Suppressor macrophage (primary cell): ENCODE measurements at regions not wholly inside any gene's neighbourhood (a gene's known extent, or its start where the extent isn't known, plus 50 kb on each side); places are given as distances from the start of the nearest gene placed in this dataset.
"Not testable (repeated sequence)": the region's sequence is repeated elsewhere in the genome, so short reads cannot be mapped to it uniquely, and the experiment has no call there.

Experiments
- DNase-seq, 4 experiments: peaks; one replicate each; pipeline ENCODE4 v3.0.0-alpha.2; 2020 to 2022

- no peak for DNase-seq
These were observed 111.9 kb upstream of the FOXQ1 start for GRCh38 chr6:1200081-1200408.

- DNase-seq: no peak
These were observed 114.6 kb upstream of the FOXQ1 start for GRCh38 chr6:1197309-1197708.

- no peak for DNase-seq
These were observed 120.7 kb upstream of the FOXQ1 start for GRCh38 chr6:1191141-1191630.

GRCh38 chr6:1190366-1190765 is 121.5 kb upstream of the FOXQ1 start:
- DNase-seq: no peak

DNA sequence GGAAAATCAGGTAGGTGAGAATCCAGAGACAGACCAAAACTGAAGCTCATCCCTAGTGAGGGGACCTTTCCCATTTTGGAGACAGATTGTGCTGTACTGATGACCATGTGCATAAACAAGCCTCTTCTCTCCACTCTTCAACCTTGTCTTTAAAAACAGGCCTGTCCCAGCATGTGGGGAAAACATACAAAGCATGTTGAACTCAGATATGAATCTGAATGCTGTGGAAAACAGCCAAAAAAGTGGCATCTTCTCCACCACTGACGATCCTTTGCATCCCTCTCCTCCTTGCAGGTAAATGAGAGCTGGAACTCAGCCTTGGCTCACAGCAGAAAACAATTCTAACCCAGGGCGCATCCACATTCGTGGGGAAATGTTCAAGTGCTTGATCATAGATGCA is 123.7 kb upstream of the FOXQ1 start:
- DNase-seq: no peak

DNA sequence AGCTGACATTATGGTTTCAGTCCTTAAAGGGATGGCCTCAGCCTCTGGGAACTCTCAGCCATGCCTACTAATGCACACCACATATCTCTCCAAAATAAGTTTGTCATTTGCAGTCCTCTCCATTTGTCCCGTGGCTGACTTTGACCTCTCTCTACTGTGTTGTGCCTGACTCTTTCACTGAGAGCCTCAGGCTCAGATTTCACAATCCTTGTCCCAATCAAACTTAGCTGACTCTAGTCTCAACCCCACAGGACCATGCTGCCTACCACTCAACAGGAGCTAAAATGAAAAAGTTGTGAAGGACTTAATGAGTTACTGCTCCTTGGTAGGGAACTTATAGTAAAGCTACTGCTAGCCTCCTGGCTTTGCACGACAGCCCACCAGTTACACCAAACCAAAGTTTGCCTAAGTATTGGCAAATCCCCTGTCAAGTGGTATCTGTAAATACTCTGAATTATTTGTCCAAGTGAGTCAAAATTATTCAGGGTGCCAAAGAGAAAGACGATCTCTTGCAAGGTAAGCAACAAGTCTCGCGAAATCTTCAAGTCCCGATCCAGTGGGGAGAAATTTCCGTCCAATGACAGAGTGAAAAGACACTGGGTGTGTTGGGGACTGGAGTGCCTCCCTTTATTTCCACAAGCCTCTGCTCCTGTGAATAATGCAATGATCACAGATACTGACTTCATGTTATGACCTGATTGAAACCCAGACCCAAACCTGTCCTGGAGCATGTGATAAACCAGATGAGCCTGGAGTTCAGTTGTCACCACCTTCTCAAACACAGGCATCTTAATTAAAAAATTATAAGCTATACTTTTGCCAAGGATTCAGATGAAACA is 124.4 kb upstream of the FOXQ1 start:
- DNase-seq: no peak

DNA sequence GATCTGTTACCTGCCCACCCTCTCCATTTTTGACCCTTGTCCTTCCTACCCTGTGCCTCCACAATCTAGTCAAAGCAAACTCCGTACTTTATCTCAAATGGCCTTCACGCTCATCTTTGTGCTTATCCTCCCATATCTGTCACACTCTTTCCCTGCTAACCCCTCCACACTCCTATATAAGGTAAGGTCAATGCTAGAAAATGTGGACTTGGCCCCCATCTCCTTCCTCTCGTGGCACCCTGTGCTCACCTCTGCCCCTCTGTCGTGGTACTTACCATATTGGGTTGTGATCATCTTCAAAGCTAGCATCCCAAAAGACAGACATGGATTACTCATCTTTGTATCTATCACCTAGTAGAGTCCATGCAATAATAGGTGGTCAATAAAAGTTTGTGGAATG is 127.6 kb upstream of the FOXQ1 start:
- DNase-seq: no peak

GRCh38 chr6:1182722-1183521 is 129.0 kb upstream of the FOXQ1 start:
- no peak for DNase-seq

GRCh38 chr6:1181939-1182605 is 129.8 kb upstream of the FOXQ1 start:
- no peak for DNase-seq

DNA sequence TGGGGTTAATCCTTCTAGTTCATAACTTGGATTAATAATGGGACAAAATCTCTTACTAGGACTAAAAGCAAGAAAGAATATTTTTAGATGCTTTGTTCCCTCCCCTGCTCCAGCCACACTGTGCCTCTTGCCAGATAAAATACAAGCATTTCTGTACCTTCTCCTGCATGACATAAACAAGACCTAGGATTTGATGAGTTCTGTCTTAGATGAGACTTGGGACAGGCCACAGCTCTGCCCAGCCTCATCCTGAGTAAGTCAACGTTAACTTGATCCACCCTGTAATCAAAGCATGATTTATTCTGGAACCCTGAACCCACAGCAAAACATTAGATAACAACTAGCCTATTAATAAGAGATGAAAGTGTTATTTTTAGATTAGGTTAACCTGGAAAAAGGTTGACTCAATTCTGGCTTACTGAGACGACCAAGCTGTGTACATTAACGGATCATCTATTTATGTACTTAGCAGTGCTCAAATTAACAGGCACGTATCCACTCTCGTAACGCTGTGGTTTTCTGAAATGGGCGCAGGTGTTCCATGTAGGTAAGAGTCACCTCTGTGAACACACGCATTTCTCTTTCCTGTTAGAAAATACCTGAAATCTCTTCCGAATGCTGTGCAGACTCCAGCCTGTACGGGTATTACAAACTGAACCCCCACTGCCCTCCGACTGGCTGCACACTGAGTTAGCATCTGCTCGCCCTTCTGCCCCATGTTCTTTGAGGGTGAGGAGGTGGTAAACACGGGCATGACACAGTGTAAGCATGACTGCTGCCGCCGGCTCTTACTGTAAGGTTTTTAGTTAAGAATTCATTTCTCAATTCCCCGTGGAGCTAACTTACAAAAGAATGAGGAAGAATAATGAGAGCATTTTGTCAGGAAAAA is 132.1 kb upstream of the FOXQ1 start:
- no peak for DNase-seq

- no peak for DNase-seq
These were observed 133.3 kb upstream of the FOXQ1 start for GRCh38 chr6:1178590-1178989.

GRCh38 chr6:1176567-1176966 is 135.3 kb upstream of the FOXQ1 start:
- no peak for DNase-seq

- no peak for DNase-seq
These were observed 136.0 kb upstream of the FOXQ1 start for GRCh38 chr6:1175877-1176276.

GRCh38 chr6:1170794-1171193 is 141.1 kb upstream of the FOXQ1 start:
- DNase-seq: no peak

- no peak for DNase-seq
These were observed 147.3 kb upstream of the FOXQ1 start for GRCh38 chr6:1164600-1164999.

DNA sequence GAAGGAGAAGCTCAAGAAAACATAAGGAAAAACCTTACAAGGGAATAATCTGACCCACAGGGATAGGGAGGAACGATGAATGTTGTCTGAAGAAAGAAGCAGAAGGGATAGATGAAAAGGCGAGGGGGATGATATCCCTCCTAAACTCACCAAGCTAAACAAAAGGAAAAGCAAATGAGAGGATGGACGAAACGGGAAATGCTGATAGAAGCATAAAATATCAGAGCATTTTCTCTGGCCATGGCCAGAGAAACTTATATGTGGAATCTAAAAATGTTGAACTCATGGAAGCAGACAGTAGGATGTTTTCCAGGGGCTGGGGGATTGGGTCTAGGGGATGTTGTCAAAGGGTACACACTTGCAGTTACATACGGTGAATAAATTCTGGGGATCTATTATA is 148.4 kb upstream of the FOXQ1 start:
- no peak for DNase-seq

GRCh38 chr6:1162367-1163275 is 149.3 kb upstream of the FOXQ1 start:
- no peak for DNase-seq

DNA sequence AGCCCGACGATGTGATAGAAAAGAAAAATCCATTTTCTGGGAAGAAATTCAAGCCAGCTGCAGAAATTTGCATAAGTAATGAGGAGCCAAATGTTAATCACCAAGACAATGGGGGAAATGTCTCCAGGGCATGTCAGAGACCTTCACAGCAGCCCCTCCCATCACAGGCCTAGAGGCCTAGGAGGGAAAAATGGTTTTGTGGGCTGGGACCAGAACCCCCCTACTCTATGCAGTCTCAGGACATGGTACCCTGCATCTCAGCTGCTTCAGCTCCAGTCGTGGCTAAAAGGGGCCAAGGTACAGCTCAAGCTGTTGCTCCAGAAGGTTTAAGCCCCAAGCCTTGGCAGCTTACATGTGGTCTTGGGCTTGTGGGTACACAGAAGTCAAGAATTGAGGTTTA is 155.5 kb upstream of the FOXQ1 start:
- DNase-seq: not testable (repeated sequence)

- DNase-seq: no peak
These were observed 158.1 kb upstream of the FOXQ1 start for GRCh38 chr6:1153696-1154245.

DNA sequence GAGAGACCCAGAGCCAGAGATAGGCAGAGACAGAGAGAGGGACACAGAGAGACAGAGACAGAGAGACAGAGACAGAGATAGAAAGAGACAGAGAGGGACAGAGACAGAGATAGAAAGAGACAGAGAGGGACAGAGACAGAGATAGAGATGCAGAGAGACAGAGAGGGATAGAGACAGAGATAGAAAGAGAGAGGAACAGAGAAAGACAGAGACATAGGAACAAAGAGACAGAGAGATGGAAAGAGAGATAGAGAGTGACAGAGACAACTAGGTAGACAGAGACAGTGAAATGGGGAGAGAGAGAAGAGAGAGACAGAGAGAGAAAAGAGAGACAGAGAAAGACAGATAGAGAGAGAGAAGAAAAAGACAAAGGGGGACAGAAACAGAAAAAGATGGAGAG is 165.4 kb upstream of the FOXQ1 start:
- DNase-seq: no peak

GRCh38 chr6:1145768-1146218 is 166.1 kb upstream of the FOXQ1 start:
- DNase-seq: no peak
